ENCODE measurements at regions not wholly inside any gene's neighbourhood (a gene's known extent, or its start where the extent isn't known, plus 50 kb on each side); places are given as distances from the start of the nearest gene placed in this dataset.
A peak's percentile ranks its signal among the peaks of the same experiment; 100 is the strongest.
"Not testable (repeated sequence)": the region's sequence is repeated elsewhere in the genome, so short reads cannot be mapped to it uniquely, and the experiment has no call there.

GRCh38 chrX:121191779-121192178 lies 144.4 kb downstream of the GLUD2 start (continued):
- no peak for TF ChIP-seq ESRRA (IDR thresholded peaks at IDR 0.05; ENCODE audit: borderline replicate concordance, low read length)
- no peak for TF ChIP-seq EHF (CRISPR knock-in tag; IDR thresholded peaks at IDR 0.05)
- TF ChIP-seq GATA3 (IDR thresholded peaks at IDR 0.05; ENCODE audit: borderline replicate concordance): no peak
- no peak for TF ChIP-seq KDM5A (IDR thresholded peaks at IDR 0.05)
- TF ChIP-seq SREBF2 (IDR thresholded peaks at IDR 0.05): no peak
- TF ChIP-seq REST (IDR thresholded peaks at IDR 0.05): no peak
- TF ChIP-seq MYC (IDR thresholded peaks at IDR 0.05; ENCODE audit: borderline replicate concordance, low read length): no peak
- TF ChIP-seq CHD2 (IDR thresholded peaks at IDR 0.05; ENCODE audit: low read length, partially characterized antibody): no peak

GRCh38 chrX:121195719-121196118 lies 148.3 kb downstream of the GLUD2 start:
- FAIRE-seq (no peak), ATAC-seq (no peak), DNase-seq (ENCODE audit: low read depth in 1 of 2, low spot score in 1 of 2) (no peak)
- Histone ChIP-seq H3K4me1 (no peaks in the 10 kb centered on the region), H3K4me2 (no peak overlapping the region), H3K4me3 (no peak overlapping the region), H3K27ac (no peak overlapping the region), H3K9me3 (no peaks in the 10 kb centered on the region)
- CTCF ChIA-PET: no interaction called here
- 84% methylated on average over 2 of the region's 2 CpGs for WGBS (ENCODE audit: missing lambda C conversion rate)
- POLR2A ChIA-PET: no interaction called here
- no peak for TF ChIP-seq ZFP36 (IDR thresholded peaks at IDR 0.05; ENCODE audit: borderline replicate concordance, partially characterized antibody)
- no peak for TF ChIP-seq ATOH8 (CRISPR knock-in tag; IDR thresholded peaks at IDR 0.05; ENCODE audit: low read depth)
- no peak for TF ChIP-seq FOSB (CRISPR knock-in tag; IDR thresholded peaks at IDR 0.05)
- no peak for TF ChIP-seq CBX8 (IDR thresholded peaks at IDR 0.05)
- TF ChIP-seq HOXB5 (CRISPR knock-in tag; IDR thresholded peaks at IDR 0.05): no peak
- no peak for TF ChIP-seq PHF8 (IDR thresholded peaks at IDR 0.05; ENCODE audit: borderline replicate concordance, low read depth)
- TF ChIP-seq PBX3 (IDR thresholded peaks at IDR 0.05): no peak
- no peak for TF ChIP-seq FOSL2 (IDR thresholded peaks at IDR 0.05)
- TF ChIP-seq FOSL2 (CRISPR knock-in tag; IDR thresholded peaks at IDR 0.05): no peak
- TF ChIP-seq ESRRA (IDR thresholded peaks at IDR 0.05; ENCODE audit: borderline replicate concordance, low read length): no peak
- TF ChIP-seq RNF2 (IDR thresholded peaks at IDR 0.05; ENCODE audit: borderline replicate concordance, low read depth): no peak
- no peak for TF ChIP-seq ZNF302 (CRISPR knock-in tag; IDR thresholded peaks at IDR 0.05)
- TF ChIP-seq JUNB (IDR thresholded peaks at IDR 0.05): no peak
- no peak for TF ChIP-seq RARB (CRISPR knock-in tag; IDR thresholded peaks at IDR 0.05)
- TF ChIP-seq EHMT2 (IDR thresholded peaks at IDR 0.05; ENCODE audit: low read depth): no peak
- TF ChIP-seq CTCF (IDR thresholded peaks at IDR 0.05): no peak

- 36% methylated on average over 10 of the region's 11 CpGs for WGBS (ENCODE audit: missing lambda C conversion rate)
- Histone ChIP-seq H3K27ac (peak overlapping the region in 1 of 2 experiments; percentile 57; a peak in 2 of 6 replicates), H3K4me2 (peak overlapping the region; percentile 27), H3K4me3 (peak overlapping the region; percentile 37; the same call in 2 of the 3 replicates)
- H3K9me3 ChIP-seq; FAIRE-seq; DNase-seq (ENCODE audit: low read depth in 1 of 2, low spot score in 1 of 2); ATAC-seq; CTCF ChIA-PET; H3K4me1 ChIP-seq; POLR2A ChIA-PET: not testable (repeated sequence)
These were observed 149.5 kb downstream of the GLUD2 start for GRCh38 chrX:121196872-121197444.
